H9 (cell line): ENCODE measurements at regions not wholly inside any gene's neighbourhood (a gene's known extent, or its start where the extent isn't known, plus 50 kb on each side); places are given as distances from the start of the nearest gene placed in this dataset.

Source experiments
- DNase-seq: peaks from one replicate; pipeline ENCODE4 v3.0.0-alpha.2; 2017
- H2AFZ ChIP-seq: one replicate; pipeline ENCODE4 v1.6.1; 2013; ENCODE audit warnings: mild to moderate bottlenecking, low read length, control low read depth, moderate library complexity
- H2AK5ac ChIP-seq: 2 replicates; pipeline ENCODE4 v1.6.1; 2013; ENCODE audit warnings: low read length, control low read depth, mixed read lengths; ENCODE audit not compliant: insufficient read length
- H2BK120ac ChIP-seq: one replicate; pipeline ENCODE4 v1.6.1; 2013; ENCODE audit warnings: low read depth, mild to moderate bottlenecking, low read length, control low read depth, inconsistent platforms; ENCODE audit not compliant: poor library complexity, severe bottlenecking
- H2BK12ac ChIP-seq: 2 replicates; pipeline ENCODE4 v1.6.1; 2013; ENCODE audit warnings: low read length, control low read depth, mixed read lengths, low read depth; ENCODE audit not compliant: insufficient read length
- H2BK15ac ChIP-seq: 2 replicates; pipeline ENCODE4 v1.6.1; 2013; ENCODE audit warnings: low read depth, low read length, control low read depth
- H2BK20ac ChIP-seq: one replicate; pipeline ENCODE4 v1.6.1; 2013; ENCODE audit warnings: low read depth, mild to moderate bottlenecking, low read length, control low read depth, inconsistent platforms; ENCODE audit not compliant: poor library complexity, severe bottlenecking
- H2BK5ac ChIP-seq: 2 replicates; pipeline ENCODE4 v1.6.1; 2013; ENCODE audit warnings: low read length, control low read depth, mixed read lengths; ENCODE audit not compliant: insufficient read length
- H3K14ac ChIP-seq: 2 replicates; pipeline ENCODE4 v1.6.1; 2013; ENCODE audit warnings: low read length, control low read depth; ENCODE audit not compliant: insufficient read depth
- H3K18ac ChIP-seq: 2 replicates; pipeline ENCODE4 v1.6.1; 2013; ENCODE audit warnings: low read depth, mild to moderate bottlenecking, mixed read lengths, low read length, control low read depth; ENCODE audit not compliant: insufficient read length
- H3K23ac ChIP-seq: 2 replicates; pipeline ENCODE4 v1.6.1; 2013; ENCODE audit warnings: low read length, control low read depth, mixed read lengths, low read depth; ENCODE audit not compliant: insufficient read length
- H3K23me2 ChIP-seq: 2 replicates; pipeline ENCODE4 v1.6.1; 2013; ENCODE audit warnings: low read depth, mild to moderate bottlenecking, mixed read lengths, low read length, control low read depth; ENCODE audit not compliant: insufficient read length, poor library complexity, severe bottlenecking
- H3K27ac ChIP-seq: 2 replicates; pipeline ENCODE4 v1.5.1; 2013; ENCODE audit warnings: low read length, control low read depth, mixed read lengths, low read depth; ENCODE audit not compliant: insufficient read length
- H3K27me3 ChIP-seq: 2 replicates; pipeline ENCODE4 v1.6.1; 2013; ENCODE audit warnings: low read length, control low read depth, inconsistent platforms; ENCODE audit not compliant: insufficient read depth
- H3K4ac ChIP-seq: 2 replicates; pipeline ENCODE4 v1.6.1; 2013; ENCODE audit warnings: low read depth, mild to moderate bottlenecking, control low read depth, inconsistent platforms, low read length, moderate library complexity
- H3K4me1 ChIP-seq: 2 replicates; pipeline ENCODE4 v1.6.1; 2013; ENCODE audit warnings: low read length, control low read depth, inconsistent platforms; ENCODE audit not compliant: insufficient read depth
- H3K4me2 ChIP-seq: 2 replicates; pipeline ENCODE4 v1.6.1; 2013; ENCODE audit warnings: low read length, control low read depth, mixed read lengths; ENCODE audit not compliant: insufficient read length, insufficient read depth
- H3K56ac ChIP-seq: 2 replicates; pipeline ENCODE4 v1.6.1; 2013; ENCODE audit warnings: low read depth, mild to moderate bottlenecking, mixed read lengths, low read length, control low read depth; ENCODE audit not compliant: insufficient read length
- H3K79me1 ChIP-seq: 2 replicates; pipeline ENCODE4 v1.6.1; 2013; ENCODE audit warnings: low read depth, mild to moderate bottlenecking, moderate library complexity, low read length, control low read depth, inconsistent platforms; ENCODE audit not compliant: insufficient read depth, poor library complexity, severe bottlenecking
- H3K79me2 ChIP-seq: 2 replicates; pipeline ENCODE4 v1.6.1; 2013; ENCODE audit warnings: low read length, control low read depth, inconsistent platforms; ENCODE audit not compliant: insufficient read depth
- H3K9ac ChIP-seq: 2 replicates; pipeline ENCODE4 v1.6.1; 2013; ENCODE audit warnings: low read length, control low read depth, mixed read lengths; ENCODE audit not compliant: insufficient read length; ENCODE audit errors: extremely low read depth
- H3K9me3 ChIP-seq: one replicate; pipeline ENCODE4 v1.6.1; 2013; ENCODE audit warnings: low read depth, low read length, inconsistent platforms; ENCODE audit not compliant: control insufficient read depth
- H3T11ph ChIP-seq: one replicate; pipeline ENCODE4 v1.6.1; 2013; ENCODE audit warnings: mild to moderate bottlenecking, low read length, control low read depth, inconsistent platforms
- H4K20me1 ChIP-seq: one replicate; pipeline ENCODE4 v1.6.1; 2013; ENCODE audit not compliant: control insufficient read depth, insufficient read length, insufficient read depth
- H4K5ac ChIP-seq: 2 replicates; pipeline ENCODE4 v1.6.1; 2013; ENCODE audit warnings: low read depth, mild to moderate bottlenecking, mixed read lengths, low read length, control low read depth; ENCODE audit not compliant: insufficient read length
- H4K8ac ChIP-seq: replicated peaks from 2 replicates; pipeline ENCODE4 v1.6.1; 2013; ENCODE audit warnings: low read length, control low read depth, mixed read lengths, low read depth; ENCODE audit not compliant: insufficient read length
- H4K91ac ChIP-seq: 2 replicates; pipeline ENCODE4 v1.6.1; 2013; ENCODE audit warnings: low read depth, mild to moderate bottlenecking, moderate library complexity, mixed read lengths, low read length, control low read depth; ENCODE audit not compliant: insufficient read length
- H3K27ac Mint-ChIP-seq, 3 experiments: 2 replicates in 2 of 3; 3 replicates in 1 of 3; pipeline ENCODE4 v1.8.0; 2020 to 2021; ENCODE audit warnings: mixed read lengths in 3 of 3, mild to moderate bottlenecking in 1 of 3, moderate library complexity in 1 of 3
- H3K27me3 Mint-ChIP-seq: 2 replicates; pipeline ENCODE4 v1.8.0; 2021; ENCODE audit warnings: low read depth, mild to moderate bottlenecking, moderate library complexity, mixed read lengths
- H3K36me3 Mint-ChIP-seq, 3 experiments: 2 replicates in 2 of 3; 3 replicates in 1 of 3; pipeline ENCODE4 v1.8.0; 2020 to 2021; ENCODE audit warnings: low read depth in 3 of 3, mixed read lengths in 3 of 3; ENCODE audit not compliant: insufficient read depth in 1 of 3
- H3K4me1 Mint-ChIP-seq, 2 experiments: 2 replicates each; pipeline ENCODE4 v1.8.0; 2020; ENCODE audit warnings: mixed read lengths in 2 of 2
- H3K4me3 Mint-ChIP-seq, 2 experiments: 2 replicates in 1 of 2; 3 replicates in 1 of 2; pipeline ENCODE4 v1.8.0; 2020 to 2021; ENCODE audit warnings: mild to moderate bottlenecking in 2 of 2, mixed read lengths in 2 of 2, moderate library complexity in 1 of 2
- H3K9me3 Mint-ChIP-seq, 2 experiments: 2 replicates in 1 of 2; 3 replicates in 1 of 2; pipeline ENCODE4 v1.8.0; 2020; ENCODE audit warnings: mild to moderate bottlenecking in 2 of 2, mixed read lengths in 2 of 2, moderate library complexity in 1 of 2
- WGBS: extraction: QIAGEN DNeasy Blood & Tissue Kit; methylation state at CpG from one replicate; pipeline ENCODE4 v1.1.7; 2013; ENCODE audit warnings: missing lambda C conversion rate, low lambda C conversion rate, mixed read lengths; ENCODE audit not compliant: insufficient read length; ENCODE audit errors: extremely low coverage; 5-methylcytosine and 5-hydroxymethylcytosine counted together
- TF ChIP-seq, protein P1 (sequence below): fragments of 200-600 bp; sonication (generic); conservative IDR thresholded peaks from 3 replicates; pipeline ENCODE4 v1.8.0; 2021; ENCODE audit warnings: antibody characterized with exemption, mild to moderate bottlenecking

GRCh38 chr15:26132811-26133210 is 269.7 kb upstream of the ATP10A start:
- Histone ChIP-seq H2BK12ac (no peak overlapping the region), H3K79me2 (no peaks in the 10 kb centered on the region), H3K23me2 (no peaks in the 10 kb centered on the region), H3K18ac (no peak overlapping the region), H3K27ac (no peak overlapping the region), H4K91ac (no peak overlapping the region), H3K27me3 (no peaks in the 10 kb centered on the region), H2AK5ac (no peak overlapping the region), H2BK120ac (no peak overlapping the region), H2BK15ac (no peak overlapping the region), H3K79me1 (no peaks in the 10 kb centered on the region), H3K9ac (no peak overlapping the region), H3K9me3 (no peaks in the 10 kb centered on the region), H3T11ph (no peak overlapping the region), H2AFZ (no peak overlapping the region), H3K56ac (no peak overlapping the region), H4K20me1 (no peaks in the 10 kb centered on the region), H4K5ac (no peak overlapping the region), H3K14ac (no peak overlapping the region), H3K23ac (no peak overlapping the region), H3K4me1 (peaks cover 14% of the 10 kb centered on the region), H2BK20ac (no peak overlapping the region), H3K4me2 (no peak overlapping the region), H4K8ac (no peak overlapping the region), H2BK5ac (no peak overlapping the region), H3K4ac (no peak overlapping the region)
- peak overlapping the region in 1 of 3 experiments; percentile 16; a peak in 2 of 7 replicates for H3K27ac Mint-ChIP-seq
- H3K9me3 Mint-ChIP-seq, result 0 out of 5 replicates have a peak, but pooled peaks cover 0 to 1% of the 10 kb centered on the region in 2 experiments
- TF ChIP-seq, protein P1, sequence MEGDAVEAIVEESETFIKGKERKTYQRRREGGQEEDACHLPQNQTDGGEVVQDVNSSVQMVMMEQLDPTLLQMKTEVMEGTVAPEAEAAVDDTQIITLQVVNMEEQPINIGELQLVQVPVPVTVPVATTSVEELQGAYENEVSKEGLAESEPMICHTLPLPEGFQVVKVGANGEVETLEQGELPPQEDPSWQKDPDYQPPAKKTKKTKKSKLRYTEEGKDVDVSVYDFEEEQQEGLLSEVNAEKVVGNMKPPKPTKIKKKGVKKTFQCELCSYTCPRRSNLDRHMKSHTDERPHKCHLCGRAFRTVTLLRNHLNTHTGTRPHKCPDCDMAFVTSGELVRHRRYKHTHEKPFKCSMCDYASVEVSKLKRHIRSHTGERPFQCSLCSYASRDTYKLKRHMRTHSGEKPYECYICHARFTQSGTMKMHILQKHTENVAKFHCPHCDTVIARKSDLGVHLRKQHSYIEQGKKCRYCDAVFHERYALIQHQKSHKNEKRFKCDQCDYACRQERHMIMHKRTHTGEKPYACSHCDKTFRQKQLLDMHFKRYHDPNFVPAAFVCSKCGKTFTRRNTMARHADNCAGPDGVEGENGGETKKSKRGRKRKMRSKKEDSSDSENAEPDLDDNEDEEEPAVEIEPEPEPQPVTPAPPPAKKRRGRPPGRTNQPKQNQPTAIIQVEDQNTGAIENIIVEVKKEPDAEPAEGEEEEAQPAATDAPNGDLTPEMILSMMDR, result no peak
- H3K4me1 Mint-ChIP-seq, result peaks cover 58 to 66% of the 10 kb centered on the region in 2 experiments
- DNase-seq, result no peak
- no CpG with 5 or more reads among the region's 3 CpGs for WGBS
- no peak overlapping the region for H3K4me3 Mint-ChIP-seq
- H3K27me3 Mint-ChIP-seq, result peaks cover 7% of the 10 kb centered on the region
- H3K36me3 Mint-ChIP-seq, result 0 out of 7 replicates have a peak, but pooled peaks cover 0 to 4% (median 0%) of the 10 kb centered on the region in 3 experiments
